Activated CD8-positive, alpha-beta memory T cell treated with anti-CD3 and anti-CD28 coated beads for 1 hour (primary cell): ENCODE measurements at regions not wholly inside any gene's neighbourhood (a gene's known extent, or its start where the extent isn't known, plus 50 kb on each side); places are given as distances from the start of the nearest gene placed in this dataset.

Source experiments
- DNase-seq, 2 donors: peaks; one replicate each; pipeline ENCODE4 v3.0.0-alpha.2; 2020; ENCODE audit warnings: low read depth in 1 of 2; ENCODE audit errors: extremely low read depth in 1 of 2

DNA sequence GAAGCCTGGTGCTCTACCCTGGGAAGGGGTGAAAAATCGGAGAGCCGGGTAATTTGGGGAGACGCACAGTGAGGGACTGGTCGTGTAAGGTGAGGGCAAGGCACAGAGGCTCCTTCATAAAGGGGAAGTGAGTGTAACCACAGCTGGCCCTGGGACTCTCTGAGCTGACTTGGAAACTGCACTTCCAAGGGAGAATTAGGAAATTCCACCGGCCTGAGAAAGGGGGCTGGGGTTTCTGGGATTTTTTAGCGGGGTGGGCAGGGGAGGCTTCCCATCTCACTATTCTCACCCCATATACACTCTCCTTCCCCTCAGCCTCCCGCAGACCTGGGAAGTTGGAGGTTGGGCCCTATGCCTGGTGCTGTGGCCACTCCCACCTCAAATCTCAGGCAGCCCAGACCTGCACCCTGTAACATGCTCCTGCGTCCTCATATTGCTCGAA is 88.3 kb upstream of the IPO9 start:
- DNase-seq, result no peak

DNA sequence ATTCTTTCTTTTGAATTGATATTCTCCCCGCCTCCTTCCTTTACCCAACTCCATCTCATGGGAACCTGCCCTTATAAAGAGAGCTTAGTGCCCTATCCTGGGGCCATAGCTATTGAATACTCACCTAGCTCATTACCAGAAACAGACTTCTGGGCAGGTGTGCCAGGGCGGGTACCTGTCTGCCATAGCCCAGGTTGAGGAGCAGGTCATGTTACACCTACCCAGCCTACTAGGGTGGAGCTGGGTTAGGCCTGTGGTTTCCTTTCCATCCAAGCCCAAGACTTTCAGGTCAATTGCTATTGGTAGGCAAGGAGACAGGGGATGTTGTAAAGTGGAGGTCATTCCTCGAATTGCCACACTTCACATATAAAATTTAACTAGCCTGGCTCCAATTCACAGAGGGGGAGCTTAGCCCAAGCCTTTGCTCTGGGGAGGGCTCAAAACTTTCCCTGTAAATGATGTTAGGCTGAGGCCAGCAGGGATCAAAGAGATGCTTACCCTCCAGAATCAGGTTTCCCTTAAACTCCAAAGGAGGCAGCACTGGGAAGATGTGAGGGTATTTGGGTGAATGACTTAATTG is 87.1 kb upstream of the IPO9 start:
- DNase-seq, result no peak

DNA sequence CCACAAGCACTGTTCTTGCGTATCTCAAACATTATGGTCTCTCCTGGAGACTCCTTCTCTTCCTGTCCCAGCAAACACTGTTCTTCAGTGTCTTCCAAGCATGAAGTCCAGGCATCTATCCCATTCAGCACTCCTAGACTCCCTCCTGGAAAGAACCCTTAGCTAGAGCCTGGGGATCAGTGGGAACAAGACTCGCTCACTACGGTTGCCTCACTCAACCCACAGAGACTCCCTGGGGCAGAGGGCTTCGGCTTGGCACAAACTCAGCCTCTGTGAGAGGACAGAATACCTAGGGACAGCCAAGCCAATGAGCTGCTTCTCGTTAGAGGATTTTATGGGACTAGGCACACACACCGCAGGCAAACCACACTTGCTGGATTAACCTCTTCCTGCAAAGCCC is 86.5 kb upstream of the IPO9 start:
- DNase-seq, result no peak

DNA sequence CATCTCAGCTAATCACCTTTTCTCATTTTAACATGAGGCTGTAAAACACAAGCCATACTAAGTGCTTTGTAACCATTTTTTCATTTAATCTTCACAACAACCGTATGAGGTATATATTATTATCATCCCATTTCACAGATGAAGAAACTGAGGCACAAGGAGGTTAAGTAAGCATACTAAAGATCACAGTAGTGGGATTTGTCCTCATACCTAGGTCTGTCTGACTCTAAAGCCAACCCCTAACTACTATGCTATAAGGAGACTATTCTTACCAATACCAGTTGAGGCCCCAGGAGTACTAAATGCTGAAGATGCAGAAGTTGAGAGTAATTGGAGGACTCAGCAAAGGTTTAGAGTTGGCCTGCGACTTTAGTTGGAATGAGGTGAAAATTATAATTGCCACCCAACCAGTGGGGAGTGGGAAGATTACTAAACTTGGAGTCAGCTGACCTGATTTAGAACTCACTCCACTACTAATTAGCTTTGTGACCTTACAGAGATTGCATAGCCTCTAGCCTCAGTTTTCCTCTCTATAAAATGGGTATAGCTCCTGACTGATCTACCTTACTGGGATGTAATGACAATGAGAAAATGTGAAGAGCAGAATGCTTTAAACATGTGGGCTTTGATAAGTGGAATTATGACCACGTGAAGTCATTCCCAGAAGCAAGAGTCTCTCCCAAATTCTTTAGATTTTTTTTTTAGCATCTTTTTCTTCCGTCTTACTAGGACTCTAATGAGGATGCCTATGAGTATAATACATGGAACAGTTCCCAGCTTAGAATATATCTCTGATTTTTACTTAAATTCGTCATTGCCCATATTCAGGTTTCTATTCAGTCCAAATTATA is 85.8 kb upstream of the IPO9 start:
- DNase-seq, result no peak

DNA sequence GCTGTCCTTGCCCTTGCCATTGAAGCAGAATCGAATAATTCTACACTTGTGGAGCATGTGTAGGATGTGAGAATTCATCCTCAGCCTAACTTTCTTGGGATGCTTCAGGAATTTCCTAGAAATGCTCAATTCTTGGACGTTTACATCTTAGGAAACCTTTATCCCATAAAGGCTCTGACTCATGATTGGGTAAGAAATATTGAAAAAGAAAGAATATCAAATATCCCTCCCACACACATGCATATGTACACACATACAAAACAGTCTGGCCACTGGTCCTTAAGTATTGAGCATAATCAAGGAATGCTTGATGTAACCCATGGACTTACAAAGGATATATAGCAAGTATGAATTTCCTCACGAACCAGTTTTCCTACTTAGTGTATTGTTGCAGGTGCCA is 83.9 kb upstream of the IPO9 start:
- no peak for DNase-seq

DNA sequence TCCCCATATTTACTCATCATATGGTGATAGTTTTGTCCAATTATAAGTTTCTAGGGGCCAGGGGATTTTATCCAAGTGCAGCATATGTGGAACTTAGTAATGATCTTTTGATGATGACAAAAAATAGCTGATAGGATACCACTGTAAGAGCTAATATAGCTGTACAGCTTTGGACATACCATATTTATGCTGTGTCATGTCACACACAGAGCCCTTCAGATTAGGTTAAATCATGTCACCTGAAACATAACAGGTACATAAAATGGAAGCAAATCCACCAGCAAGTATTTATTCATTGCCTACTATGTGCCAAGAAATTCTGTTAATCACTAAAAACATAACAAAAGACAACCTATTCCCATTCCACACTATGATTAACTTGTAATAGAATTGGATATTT is 82.8 kb upstream of the IPO9 start:
- DNase-seq, result no peak

DNA sequence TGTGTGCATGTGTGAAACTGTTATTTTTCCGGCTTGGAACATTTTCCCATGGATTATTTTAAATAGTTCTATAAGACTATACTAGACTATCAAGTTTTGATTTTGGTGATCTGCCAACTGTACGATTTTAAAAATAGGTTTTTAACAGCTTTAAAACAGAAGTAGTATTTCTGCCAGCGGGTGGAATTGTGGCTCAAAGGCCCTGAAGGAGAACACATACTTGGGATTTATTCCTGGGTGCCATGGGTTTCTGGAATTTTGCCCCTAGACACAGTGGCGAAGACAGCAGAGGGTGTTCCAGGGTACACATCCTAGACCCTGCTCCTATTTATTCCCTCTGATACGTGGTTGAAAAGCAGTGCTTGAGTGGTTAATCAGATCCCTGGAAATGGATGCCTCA is 81.7 kb upstream of the IPO9 start:
- DNase-seq, result no peak

DNA sequence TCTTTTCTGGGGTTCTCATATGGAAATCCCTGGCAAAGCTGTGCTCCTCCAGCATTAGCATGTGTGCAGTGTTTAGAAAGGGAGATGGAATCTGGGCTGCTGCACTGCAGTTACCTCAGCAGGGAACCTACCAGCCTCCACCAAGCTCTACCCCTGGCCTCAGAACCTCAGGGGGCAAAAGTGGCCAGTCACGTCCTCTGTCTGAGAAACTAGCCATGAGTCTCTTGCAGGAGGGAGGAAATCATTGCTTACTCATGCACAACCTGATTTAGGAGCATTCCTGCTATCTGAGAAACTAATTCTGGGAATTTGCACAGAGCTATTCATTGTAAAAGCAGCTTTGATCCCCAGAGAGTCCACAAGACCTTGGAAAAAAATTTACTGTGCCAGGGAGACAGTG is 80.6 kb upstream of the IPO9 start:
- DNase-seq, result no peak

DNA sequence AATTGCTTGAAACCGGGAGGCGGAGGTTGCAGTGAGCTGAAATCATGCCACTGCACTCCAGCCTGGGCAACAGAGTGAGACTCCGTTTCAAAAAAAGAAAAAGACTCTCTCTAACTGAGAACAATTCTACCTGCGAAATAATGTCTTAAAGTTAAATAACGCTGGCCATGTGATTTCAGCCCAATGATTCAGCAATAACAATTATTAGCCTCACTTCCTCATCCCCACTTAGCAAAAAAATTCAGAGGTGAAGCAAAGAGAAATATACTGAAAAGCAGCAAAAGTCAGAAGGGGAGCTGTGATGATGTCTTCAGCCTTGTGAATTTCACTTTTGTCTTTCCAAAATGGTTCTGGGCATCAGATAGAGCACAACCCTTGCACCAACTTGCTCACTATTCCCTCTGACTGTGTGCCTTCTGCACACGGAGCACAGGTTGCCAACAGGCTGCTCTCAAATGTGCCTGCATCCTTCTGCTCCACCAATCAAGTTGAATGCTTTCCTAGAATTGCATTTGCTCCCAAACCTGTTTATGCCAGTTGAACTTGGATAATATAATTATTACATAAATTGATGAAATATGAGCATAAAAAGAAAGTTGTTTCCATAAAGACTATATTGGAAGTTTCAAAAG is 79.8 kb upstream of the IPO9 start:
- no peak for DNase-seq

DNA sequence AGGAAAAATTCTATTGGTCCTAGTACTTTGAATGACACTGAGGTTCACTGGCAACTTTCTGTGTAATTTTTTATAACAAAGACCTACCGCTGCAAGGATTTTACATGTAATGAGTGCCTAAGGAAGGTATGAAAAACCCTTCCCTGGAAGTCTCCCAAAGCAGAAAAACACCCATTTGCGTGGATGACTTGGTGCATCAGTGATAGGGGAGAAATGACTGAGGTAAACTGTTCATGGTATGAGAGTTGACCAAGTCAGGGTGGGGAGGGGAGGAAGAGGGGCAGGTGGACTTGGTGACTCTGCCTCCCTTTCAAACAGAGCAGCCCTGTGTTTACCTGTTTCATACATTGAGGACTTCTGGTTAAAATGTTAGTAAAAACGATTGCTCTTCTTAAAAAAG is 78.8 kb upstream of the IPO9 start:
- no peak for DNase-seq

DNA sequence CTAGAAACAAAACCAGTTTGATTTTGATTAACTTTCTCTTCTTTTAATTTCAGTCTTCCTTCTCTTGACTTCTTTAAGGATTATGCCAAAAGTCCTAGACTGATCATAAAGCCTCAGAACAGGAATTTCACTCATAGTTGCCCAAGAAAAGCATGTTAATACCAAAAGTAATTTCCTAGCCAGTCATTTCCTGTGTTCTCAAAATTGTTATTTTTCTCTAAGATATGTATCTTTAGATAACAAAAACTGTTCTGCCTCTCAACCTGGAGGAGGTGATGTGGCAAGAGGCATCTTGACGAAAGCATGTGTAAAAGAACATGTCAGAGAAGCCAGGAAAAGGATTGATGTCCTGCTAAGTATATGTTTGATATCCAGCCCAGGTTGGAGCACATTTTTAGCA is 78.0 kb upstream of the IPO9 start:
- no peak for DNase-seq

DNA sequence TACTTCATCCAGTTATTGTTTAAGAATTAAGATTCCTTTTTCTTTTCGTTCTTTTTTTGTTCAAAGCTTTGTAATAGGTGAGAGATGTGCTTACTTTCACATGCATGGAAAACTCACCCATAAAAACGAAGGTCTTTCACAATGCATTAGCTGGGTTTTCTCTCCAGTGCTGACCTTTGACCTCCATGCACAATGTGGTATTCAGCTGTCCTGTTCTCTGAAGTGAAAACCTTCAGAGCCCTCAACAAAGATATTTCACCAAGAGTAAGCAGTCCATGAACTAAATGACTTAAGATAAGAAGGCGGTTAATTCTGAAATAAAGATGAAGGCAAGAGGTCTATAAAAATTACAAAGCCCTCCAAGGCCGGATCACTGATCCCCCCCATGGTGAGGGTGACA is 77.1 kb upstream of the IPO9 start:
- DNase-seq, result no peak

DNA sequence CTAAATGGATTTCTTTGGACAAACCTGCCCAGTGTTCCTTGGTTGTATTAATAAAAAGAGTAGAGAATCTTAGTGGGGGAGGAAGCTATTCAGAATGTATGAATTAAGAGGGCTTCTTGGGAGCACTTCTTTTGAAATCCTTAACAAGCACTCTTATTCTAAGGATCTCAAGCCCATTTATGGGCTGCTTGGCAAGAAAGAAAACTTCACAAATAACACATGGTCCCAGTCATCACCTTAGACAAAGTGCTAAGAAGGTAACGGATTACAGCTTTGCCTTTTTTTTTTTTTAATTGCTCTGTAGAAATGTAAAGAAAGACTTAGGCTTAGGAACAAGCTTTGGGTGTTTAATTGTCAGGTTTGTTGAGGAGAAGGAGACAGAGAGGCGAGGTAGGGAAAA is 76.6 kb upstream of the IPO9 start:
- DNase-seq, result no peak

DNA sequence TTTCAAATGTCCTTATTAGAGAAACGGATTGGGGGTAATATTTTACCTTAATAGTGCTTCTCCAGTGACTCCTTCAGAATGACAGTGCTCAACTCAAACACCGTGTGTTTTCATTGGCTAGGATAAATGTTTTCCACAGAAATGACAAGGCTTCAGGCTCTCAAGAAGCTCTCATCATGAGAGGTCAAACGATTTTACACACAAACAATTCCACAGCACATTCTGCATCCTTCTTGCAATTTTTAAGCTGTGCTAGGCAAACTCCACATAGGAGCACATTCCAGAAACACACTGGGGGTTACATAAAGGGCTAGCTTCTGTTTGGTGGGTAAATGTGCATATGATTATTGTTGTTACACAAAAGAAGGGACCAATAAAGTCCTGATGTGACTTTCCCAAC is 75.5 kb upstream of the IPO9 start:
- DNase-seq, result no peak

DNA sequence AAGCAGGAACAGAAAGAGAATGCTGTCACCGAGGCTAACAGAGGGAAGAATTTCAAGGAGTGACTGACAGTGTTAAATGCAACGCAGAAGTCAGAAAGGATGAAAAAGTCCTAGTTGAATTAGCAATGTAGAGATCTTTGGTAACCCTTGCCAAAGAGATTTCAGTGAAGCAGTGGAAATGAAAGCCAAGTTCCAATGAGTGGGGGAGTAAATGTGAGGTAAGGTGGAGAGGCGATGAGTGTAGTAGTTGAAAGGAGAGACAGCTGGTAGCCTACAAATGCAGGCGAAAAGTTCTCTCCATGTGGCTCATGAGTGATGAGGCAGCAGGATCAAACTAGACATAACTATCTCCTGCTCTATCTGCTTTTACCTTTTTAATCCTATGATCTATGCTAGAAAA is 74.6 kb upstream of the IPO9 start:
- DNase-seq, result no peak

DNA sequence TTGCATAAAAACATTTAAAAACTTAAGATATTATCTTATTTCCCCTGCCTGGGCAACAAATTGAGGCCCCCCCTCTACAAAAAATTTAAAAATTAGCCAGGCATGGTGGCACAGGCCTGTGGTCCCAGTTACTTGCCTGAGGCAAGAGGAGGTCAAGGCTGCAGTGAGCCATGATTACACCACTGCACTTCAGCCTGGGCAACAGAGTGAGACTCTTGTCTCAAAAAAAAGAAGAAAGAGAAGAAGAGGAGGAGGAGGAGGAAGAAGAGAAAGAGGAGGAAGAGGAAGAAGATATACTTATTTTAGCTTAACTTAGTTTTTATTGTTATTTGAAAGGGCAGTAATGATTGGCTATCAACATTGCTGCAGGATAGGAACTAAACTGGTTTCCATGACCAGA is 73.8 kb upstream of the IPO9 start:
- no peak for DNase-seq

DNA sequence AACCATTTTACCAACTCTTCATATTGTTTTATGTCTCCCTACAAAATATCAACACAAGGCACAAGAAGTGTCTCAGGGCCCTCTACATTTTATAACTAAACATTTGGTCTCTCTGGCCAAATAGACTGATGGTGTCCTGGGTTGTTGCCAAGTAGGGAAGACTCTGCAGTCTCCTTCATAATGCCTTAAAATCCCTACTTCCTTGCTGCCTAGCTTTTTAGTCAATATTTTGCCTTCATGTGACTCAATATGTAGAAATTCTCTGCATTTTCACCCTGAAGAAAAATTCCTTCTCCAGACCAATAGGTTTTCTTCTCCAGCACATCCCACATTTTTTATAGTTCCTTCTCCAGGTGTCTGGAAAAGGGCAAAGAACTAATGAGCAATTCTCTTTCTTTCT is 72.6 kb upstream of the IPO9 start:
- no peak for DNase-seq

DNA sequence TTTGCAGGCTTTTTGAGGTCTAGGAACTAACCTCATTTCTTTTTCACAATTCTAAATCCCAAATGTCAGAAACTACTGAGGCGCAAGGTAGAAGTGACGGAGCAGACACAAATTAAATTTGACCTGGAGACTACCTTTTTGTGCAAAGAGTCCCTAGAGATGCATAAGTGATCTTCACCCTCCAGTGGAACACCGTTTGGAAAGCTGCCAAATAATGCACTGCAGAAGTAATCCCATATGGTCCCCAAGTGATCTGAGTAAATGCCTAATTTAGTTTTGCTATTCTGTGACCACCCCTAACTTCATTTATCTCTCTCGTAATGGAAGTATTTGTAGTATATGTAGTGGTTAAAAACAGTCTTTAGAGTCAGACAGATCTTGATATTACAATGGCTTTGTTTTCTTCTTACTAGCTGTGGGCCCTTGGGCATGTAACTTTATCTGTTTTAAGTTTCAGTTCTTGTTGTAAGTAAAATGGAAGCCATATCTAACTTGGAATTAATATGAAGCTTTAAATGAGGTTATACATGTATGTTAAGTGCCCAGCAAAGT is 70.4 kb upstream of the IPO9 start:
- no peak for DNase-seq

DNA sequence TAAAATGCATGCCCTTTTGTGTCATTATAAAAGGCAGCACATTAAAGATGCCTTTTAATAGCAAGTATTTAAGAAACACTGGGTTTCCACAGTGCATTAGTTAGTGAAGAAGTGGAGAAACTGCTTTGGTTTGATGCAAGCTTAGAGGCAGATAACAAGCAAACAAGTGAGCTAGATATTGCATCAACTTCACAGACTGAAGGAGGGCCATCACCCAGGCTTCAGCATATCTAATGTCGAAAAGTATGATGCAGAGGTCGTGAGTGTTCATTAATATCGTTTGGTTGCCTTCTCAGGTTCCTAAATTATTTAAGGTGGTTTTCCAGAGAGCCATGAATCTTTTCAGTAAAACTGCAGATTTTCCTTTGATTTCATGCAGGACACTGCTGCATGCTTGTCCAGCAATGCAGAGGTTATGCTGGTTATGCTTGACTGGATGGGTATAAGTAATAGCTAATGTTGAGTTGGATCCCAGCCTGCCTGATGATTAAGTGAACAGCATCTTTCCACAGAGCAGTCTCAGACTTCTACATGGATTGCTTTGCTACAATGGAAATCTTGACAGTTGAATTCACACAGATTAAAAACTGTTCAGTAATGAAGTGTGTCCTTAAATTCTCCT is 69.7 kb upstream of the IPO9 start:
- no peak for DNase-seq

DNA sequence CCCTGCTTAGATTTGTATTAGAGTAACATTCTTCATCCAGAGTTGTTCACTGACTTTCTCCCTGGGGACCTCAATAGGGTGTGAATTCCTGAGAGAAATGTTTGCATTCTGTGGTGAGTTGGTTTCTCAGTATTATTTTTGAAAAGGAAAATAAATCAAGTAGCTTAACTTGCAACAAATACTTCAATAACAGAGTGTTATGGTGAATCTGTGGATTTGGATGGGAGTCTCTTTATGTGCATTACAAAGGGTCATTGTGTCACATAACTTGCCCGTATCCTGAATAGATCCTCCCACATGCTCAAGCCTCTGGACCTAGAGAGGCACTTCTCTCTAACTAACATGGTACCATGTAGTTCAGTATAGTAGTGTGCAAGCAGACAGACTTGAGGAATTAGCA is 68.4 kb upstream of the IPO9 start:
- DNase-seq, result no peak

DNA sequence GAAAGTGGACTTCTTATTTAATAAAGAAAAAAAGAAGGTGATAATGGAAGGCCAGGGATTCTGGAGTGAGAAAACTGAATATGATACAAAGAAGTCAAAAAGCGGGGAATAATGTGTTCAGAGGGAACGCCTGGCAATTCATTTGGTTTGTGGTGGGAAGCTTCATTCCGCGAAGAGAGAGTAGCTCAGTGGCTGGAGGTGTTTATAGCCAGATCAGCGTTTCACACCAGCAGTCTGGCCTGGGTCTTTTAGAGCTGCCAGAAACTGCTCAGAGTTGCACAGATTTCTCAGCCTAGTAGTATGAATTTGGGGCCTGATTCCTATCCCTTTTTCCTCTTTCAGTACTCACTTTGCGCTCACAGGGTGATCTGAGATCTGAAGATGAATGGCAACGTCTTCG is 67.8 kb upstream of the IPO9 start:
- DNase-seq, result no peak

DNA sequence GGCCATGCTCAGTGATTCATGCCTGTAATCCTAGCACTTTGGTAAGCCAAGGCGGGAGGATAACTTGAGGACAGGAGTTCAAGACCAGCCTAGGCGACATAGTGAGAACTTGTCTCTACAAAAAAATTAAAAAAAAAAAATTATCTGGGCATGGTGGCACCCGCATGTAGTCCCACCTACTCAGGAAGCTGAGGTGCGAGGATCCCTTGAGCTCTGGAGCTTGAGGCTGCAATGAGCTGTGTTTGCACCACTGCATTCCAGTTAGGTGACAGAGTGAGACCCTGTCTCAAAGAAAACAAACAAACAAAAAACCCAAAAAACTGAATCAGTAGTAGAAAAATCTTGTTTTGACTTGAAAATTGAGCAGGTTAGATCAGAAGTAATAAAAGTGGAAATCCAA is 67.1 kb upstream of the IPO9 start:
- DNase-seq, result no peak
